GM18505 (cell line): ENCODE measurements at regions not wholly inside any gene's neighbourhood (a gene's known extent, or its start where the extent isn't known, plus 50 kb on each side); places are given as distances from the start of the nearest gene placed in this dataset.

ENCODE experiments used
- ATAC-seq: cut with Tn5 transposase; IDR thresholded peaks from one replicate; pipeline ENCODE4 v1.9.1; 2021; ENCODE audit not compliant: unreplicated experiment
- POLR2A ChIP-seq: IDR thresholded peaks from 4 replicates; pipeline ENCODE4 v1.6.1; 2011; ENCODE audit warnings: borderline replicate concordance; ENCODE audit not compliant: insufficient read depth, insufficient read length; ENCODE audit errors: extremely low read depth

DNA sequence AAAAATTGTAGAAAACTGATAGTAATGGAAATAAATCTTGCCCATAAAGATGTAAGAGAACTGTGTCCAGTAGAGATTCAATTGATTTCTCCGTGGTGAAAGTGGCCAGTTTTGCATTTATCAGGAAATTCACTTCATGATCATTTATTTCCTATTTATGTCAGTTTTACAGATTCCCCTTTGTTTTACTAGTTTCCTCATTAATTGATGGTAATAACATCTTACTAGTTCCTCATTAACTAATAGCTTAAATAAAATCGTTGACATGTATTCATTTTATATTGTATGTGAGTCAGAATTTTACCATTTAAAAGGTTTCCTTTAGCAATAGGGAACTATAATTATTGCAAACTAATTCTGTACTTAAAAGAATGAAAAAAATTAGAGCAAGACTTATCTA, 99.8 kb upstream of the ADGRF1 start:
- ATAC-seq = no peak
- no peak for TF ChIP-seq POLR2A

- TF ChIP-seq POLR2A = no peak
- no peak for ATAC-seq
Measured at GRCh38 chr6:47141171-47141570, 99.0 kb upstream of the ADGRF1 start.

GRCh38 chr6:47138046-47138445, 95.9 kb upstream of the ADGRF1 start:
- no peak for TF ChIP-seq POLR2A
- no peak for ATAC-seq

GRCh38 chr6:47137073-47137472, 94.9 kb upstream of the ADGRF1 start:
- no peak for TF ChIP-seq POLR2A
- no peak for ATAC-seq

GRCh38 chr6:47135772-47136171, 93.6 kb upstream of the ADGRF1 start:
- ATAC-seq = no peak
- TF ChIP-seq POLR2A = no peak

GRCh38 chr6:47134476-47135189, 92.5 kb upstream of the ADGRF1 start:
- ATAC-seq = no peak
- TF ChIP-seq POLR2A = no peak

GRCh38 chr6:47133230-47134000, 91.3 kb upstream of the ADGRF1 start:
- ATAC-seq = no peak
- TF ChIP-seq POLR2A = no peak

DNA sequence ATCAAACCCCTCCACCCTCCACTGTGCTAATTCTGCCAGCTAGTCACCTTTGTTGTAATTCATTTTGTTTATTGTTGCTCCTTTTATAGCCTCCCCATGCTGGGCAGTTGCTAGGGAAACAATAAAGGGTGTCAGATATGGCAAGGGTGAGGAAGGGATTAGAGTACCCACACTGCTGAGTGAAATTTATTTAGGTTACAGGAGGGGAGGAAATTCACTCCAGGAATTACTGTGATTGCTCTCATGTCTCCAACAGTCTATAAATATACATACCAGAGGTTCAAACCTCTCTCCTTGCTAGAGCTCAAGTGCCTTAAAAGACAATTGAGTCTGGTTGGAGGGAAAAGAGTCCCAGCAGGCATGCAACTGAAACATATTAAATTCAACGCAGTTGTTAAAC, 90.6 kb upstream of the ADGRF1 start:
- no peak for ATAC-seq
- TF ChIP-seq POLR2A = no peak

GRCh38 chr6:47131773-47132172, 89.6 kb upstream of the ADGRF1 start:
- no peak for ATAC-seq
- TF ChIP-seq POLR2A = no peak

DNA sequence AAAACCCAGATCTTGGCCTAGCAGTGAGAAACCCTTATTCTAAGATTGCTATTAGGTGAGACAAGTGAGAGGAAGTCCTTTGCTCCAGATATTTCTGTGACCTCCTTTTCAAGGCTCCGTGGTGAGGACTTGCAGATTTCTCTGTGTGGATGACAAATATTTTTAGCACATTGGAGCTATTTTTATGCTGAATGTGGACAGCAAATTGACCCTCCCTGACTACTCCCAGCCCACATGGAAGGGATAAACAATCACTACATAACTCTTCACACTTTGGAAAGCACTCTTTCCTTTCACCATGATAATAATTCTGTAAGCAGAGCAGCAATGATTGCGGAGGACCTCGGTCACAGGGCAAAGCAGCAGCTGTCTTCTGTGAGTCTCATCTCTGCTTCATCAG, 88.0 kb upstream of the ADGRF1 start:
- no peak for TF ChIP-seq POLR2A
- no peak for ATAC-seq

DNA sequence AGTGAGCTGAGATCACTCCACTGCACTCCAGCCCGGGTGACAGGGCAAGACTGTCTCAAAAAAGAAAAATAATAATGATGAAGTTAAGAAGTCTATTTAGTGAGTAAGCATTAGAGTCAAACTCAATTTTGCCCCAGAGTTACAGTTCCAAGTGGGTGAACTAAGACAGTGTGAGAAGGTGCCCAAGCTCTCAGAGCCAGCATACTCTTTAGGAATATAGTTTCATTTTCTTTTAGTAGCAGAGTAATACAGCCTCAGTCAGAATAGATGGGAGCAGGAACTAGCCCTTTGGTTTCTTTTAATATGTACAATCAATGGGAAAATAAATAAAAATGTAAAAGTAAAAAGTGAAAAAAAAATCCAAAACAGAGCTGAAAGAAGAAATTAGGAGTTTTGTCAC, 87.0 kb upstream of the ADGRF1 start:
- no peak for TF ChIP-seq POLR2A
- ATAC-seq = no peak

- ATAC-seq = no peak
- TF ChIP-seq POLR2A = no peak
Measured at GRCh38 chr6:47126647-47127391, 84.7 kb upstream of the ADGRF1 start.

- no peak for ATAC-seq
- no peak for TF ChIP-seq POLR2A
Measured at GRCh38 chr6:47118611-47119010, 76.5 kb upstream of the ADGRF1 start.
